ENCODE measurements at regions not wholly inside any gene's neighbourhood (a gene's known extent, or its start where the extent isn't known, plus 50 kb on each side); places are given as distances from the start of the nearest gene placed in this dataset.

DNA sequence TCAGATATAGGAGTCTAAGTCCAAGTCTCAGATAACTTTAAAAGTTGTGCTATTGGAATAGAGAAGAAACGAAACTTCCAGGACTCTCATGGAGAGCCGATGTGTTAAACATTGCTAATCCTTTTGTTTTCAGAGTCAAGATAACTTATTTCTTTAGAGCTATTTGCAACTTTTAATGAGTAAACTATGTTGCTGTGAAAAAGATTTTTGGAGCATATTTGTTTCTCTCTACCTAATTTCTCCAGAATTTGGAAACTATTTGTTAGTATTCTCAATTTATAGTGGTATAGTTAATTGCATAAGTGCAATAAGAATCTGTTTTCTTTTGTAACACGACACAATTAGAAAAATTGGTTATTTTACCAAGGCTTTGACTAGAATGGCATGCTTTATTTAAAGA is 588.9 kb downstream of the NTRK3 start:
- no peak for ATAC-seq
- TF ChIP-seq PPARA (CRISPR knock-in tag; IDR thresholded peaks at IDR 0.05; ENCODE audit: borderline replicate concordance) (no peak), ZNF8 (CRISPR knock-in tag; IDR thresholded peaks at IDR 0.05) (no peak), POU6F1 (CRISPR knock-in tag; IDR thresholded peaks at IDR 0.05; ENCODE audit: borderline replicate concordance, low read depth) (no peak), TCF4 (CRISPR knock-in tag; IDR thresholded peaks at IDR 0.05; ENCODE audit: borderline replicate concordance) (no peak), ESRRG (CRISPR knock-in tag; IDR thresholded peaks at IDR 0.05) (no peak)
- TF ChIP-seq, protein P1, sequence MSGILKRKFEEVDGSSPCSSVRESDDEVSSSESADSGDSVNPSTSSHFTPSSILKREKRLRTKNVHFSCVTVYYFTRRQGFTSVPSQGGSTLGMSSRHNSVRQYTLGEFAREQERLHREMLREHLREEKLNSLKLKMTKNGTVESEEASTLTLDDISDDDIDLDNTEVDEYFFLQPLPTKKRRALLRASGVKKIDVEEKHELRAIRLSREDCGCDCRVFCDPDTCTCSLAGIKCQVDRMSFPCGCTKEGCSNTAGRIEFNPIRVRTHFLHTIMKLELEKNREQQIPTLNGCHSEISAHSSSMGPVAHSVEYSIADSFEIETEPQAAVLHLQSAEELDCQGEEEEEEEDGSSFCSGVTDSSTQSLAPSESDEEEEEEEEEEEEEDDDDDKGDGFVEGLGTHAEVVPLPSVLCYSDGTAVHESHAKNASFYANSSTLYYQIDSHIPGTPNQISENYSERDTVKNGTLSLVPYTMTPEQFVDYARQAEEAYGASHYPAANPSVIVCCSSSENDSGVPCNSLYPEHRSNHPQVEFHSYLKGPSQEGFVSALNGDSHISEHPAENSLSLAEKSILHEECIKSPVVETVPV (CRISPR knock-in tag; IDR thresholded peaks at IDR 0.05), result no peak
- TF ChIP-seq, protein P2, sequence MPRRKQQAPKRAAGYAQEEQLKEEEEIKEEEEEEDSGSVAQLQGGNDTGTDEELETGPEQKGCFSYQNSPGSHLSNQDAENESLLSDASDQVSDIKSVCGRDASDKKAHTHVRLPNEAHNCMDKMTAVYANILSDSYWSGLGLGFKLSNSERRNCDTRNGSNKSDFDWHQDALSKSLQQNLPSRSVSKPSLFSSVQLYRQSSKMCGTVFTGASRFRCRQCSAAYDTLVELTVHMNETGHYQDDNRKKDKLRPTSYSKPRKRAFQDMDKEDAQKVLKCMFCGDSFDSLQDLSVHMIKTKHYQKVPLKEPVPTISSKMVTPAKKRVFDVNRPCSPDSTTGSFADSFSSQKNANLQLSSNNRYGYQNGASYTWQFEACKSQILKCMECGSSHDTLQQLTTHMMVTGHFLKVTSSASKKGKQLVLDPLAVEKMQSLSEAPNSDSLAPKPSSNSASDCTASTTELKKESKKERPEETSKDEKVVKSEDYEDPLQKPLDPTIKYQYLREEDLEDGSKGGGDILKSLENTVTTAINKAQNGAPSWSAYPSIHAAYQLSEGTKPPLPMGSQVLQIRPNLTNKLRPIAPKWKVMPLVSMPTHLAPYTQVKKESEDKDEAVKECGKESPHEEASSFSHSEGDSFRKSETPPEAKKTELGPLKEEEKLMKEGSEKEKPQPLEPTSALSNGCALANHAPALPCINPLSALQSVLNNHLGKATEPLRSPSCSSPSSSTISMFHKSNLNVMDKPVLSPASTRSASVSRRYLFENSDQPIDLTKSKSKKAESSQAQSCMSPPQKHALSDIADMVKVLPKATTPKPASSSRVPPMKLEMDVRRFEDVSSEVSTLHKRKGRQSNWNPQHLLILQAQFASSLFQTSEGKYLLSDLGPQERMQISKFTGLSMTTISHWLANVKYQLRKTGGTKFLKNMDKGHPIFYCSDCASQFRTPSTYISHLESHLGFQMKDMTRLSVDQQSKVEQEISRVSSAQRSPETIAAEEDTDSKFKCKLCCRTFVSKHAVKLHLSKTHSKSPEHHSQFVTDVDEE (CRISPR knock-in tag; IDR thresholded peaks at IDR 0.05), result no peak

GRCh38 chr15:87662575-87662974 is 594.0 kb downstream of the NTRK3 start:
- no peak for ATAC-seq
- no peak for TF ChIP-seq PPARA (CRISPR knock-in tag; IDR thresholded peaks at IDR 0.05; ENCODE audit: borderline replicate concordance)
- TF ChIP-seq TCF4 (CRISPR knock-in tag; IDR thresholded peaks at IDR 0.05; ENCODE audit: borderline replicate concordance), result no peak
- no peak for TF ChIP-seq ESRRG (CRISPR knock-in tag; IDR thresholded peaks at IDR 0.05)

GRCh38 chr15:87661454-87662355 is 594.8 kb downstream of the NTRK3 start:
- no peak for TF ChIP-seq ISL1 (CRISPR knock-in tag; IDR thresholded peaks at IDR 0.05)
- no peak for TF ChIP-seq ZFP3 (CRISPR knock-in tag; IDR thresholded peaks at IDR 0.05)
- no peak for TF ChIP-seq POU6F1 (CRISPR knock-in tag; IDR thresholded peaks at IDR 0.05; ENCODE audit: borderline replicate concordance, low read depth)
- TF ChIP-seq ZNF565 (CRISPR knock-in tag; conservative IDR thresholded peaks at IDR 0.05; ENCODE audit: low read depth), result no peak
- no peak for TF ChIP-seq CSDC2 (CRISPR knock-in tag; IDR thresholded peaks at IDR 0.05)
- ATAC-seq, result no peak

DNA sequence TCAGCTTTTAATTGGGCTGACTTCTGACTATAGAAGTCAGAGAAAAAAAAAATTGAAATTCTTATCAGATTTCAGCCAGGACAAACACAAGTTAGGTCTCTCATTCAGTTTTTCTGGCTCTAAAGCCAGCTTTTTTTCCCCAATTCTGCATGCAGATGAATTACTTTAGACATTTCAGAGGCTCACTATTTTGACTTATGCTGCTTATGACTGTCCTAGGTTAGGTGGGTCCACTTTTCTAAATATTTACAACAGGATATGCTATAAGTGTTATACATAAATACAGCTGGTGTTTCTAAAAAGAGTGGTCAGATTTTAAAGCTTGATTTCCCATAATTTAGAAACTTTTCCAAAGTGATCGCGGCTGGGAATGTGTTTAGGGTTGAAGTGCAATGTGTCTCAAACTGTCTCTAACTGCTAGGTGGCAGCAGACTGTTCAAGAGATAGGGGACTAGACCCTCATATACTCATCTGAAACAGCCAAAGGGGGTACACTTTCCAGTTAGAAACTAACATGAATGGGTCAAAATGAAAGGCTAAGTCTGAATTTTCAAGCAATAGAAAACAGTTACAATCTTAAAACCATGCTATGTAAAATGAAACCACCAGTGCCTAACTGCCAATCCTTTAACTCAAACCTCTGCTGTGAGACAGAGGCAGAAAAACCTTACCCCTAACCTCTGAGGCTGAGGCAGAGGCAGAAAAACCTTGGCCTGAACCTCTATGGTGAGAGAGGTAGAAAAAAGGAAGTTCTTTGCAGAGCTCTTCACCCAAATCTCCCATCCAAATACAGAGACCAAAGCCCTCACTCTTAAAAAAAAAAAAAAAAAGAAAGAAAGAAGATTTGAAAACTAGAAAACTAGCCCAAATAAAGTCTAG is 596.0 kb downstream of the NTRK3 start:
- no peak for ATAC-seq
- TF ChIP-seq TCF4 (CRISPR knock-in tag; IDR thresholded peaks at IDR 0.05; ENCODE audit: borderline replicate concordance), result no peak
- no peak for TF ChIP-seq GLIS3 (CRISPR knock-in tag; IDR thresholded peaks at IDR 0.05)
- TF ChIP-seq ZFP3 (CRISPR knock-in tag; IDR thresholded peaks at IDR 0.05), result no peak
- TF ChIP-seq, protein P2 (CRISPR knock-in tag; IDR thresholded peaks at IDR 0.05), result no peak

Data from SK-N-SH treated with all-trans-retinoic acid at 6 μM for 48 hours (cell line).